NCI-H2107 treated with DMSO at 0.1 percent for 48 hours (cell line): ENCODE measurements at regions not wholly inside any gene's neighbourhood (a gene's known extent, or its start where the extent isn't known, plus 50 kb on each side); places are given as distances from the start of the nearest gene placed in this dataset.

Experiments used
- DNase-seq: peaks from one replicate; lab custom pipeline; 2025; ENCODE audit not compliant: unreplicated experiment; lab: John Stamatoyannopoulos, UW

DNA sequence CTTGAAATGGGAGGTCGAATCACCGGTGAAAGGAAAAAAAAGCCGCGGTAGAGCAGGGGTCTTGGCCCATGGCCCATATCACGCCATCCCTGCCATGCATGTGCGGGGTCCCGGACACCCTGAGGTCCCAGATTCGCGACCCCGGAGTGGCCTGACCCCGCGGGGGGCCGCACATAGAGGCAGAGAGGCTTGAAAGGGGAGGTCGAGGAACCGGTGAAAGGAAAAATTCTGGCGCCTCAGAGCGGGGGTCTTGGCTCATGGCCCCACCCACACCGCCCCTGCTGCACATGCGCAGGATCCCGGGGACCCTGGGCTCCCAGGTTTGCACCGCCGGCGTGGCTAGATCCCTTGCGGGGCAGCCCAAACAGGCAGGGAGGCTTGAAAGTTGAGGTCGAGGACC lies 319.8 kb downstream of the ALG10 start:
- DNase-seq: no peak

DNA sequence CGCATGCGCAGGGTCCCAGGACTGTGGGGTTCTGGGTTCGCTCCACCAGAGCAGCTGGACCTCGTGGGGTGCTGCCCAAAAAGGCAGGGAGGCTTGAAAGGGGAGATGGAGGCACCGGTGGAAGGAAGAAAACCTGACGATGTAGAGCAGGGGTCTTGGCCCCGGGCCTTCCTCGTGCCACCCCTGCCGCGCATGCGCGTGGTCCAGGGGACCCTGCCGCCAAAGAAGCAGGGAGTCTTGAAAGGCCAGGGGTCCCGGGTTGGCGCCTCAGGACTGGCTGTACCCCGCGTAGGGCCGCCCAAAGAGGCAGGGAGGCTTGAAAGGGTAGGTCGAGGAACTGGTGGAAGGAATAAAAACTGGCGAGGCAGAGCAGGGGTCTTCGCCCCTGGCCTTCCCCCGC lies 321.0 kb downstream of the ALG10 start:
- no peak for DNase-seq

DNA sequence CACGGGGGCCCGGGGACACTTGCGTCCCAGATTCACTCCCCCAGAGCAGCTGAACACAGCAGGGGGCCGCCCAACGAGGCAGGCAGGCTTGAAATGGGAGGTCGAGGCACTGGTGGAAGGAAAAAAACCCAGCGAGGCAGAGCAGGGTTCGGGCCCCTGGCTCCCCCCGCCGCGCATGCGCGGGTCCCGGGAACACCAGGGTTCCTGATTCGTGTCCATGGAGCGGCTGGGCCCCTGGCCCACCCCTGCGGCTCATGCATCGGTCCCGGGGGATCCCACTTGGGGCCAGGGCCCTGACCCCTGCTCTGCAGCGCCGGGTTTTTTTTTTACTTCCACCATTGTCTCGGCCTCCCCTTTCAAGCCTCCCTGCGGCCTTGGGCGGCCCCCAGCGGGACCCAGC lies 321.5 kb downstream of the ALG10 start:
- no peak for DNase-seq

DNA sequence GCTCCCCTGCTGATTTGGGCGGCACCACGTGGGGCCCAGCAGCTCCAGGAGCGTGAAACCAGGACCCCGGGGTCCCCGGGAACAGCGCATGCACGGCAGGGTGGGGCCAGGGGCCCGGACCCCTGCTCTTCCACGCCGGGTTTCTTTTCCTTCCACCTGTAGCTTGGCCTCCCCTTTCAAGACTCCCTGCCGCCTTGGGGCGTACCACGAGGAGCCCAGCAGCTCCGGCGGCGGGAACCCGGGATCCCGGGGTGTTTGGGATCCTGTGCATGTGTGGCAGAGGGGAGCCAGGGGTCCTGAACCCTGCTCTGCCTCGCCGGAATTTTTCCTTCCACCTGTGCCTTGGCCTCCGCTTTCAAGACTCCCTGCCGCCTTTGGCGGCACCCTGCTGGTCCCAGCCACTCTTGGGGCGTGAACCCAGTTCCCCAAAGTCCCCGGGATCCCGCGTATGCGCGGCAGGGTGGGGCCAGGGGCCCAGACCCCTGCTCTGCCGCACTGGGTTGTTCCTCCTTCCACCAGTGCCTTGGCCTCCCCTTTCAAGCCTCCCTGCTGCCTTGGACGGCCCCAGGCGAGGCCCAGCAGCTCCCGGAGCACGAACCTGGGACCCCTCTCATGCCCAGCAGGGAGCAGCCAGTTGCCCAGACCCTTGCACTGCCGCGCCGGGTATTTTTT lies 322.7 kb downstream of the ALG10 start:
- DNase-seq: no peak

DNA sequence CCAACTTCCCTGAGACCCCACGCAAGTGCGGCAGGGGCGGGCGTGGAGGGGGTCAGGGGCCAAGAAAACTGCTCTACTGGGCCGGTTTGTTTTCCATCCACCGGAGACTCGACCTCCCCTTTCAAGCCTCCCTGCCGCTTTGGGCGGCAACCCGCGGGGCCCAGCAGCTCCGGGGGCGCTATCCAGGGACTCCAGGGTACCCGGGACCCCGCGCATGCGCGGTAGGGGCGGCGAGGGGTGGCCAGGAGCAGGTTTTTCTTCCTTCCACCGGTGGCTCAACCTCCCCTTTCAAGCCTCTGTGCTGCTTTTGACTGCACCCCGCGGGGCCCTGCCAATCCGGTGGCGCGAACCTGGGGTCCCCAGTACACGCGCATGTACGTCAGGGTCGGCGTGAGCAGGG lies 323.5 kb downstream of the ALG10 start:
- DNase-seq: no peak

DNA sequence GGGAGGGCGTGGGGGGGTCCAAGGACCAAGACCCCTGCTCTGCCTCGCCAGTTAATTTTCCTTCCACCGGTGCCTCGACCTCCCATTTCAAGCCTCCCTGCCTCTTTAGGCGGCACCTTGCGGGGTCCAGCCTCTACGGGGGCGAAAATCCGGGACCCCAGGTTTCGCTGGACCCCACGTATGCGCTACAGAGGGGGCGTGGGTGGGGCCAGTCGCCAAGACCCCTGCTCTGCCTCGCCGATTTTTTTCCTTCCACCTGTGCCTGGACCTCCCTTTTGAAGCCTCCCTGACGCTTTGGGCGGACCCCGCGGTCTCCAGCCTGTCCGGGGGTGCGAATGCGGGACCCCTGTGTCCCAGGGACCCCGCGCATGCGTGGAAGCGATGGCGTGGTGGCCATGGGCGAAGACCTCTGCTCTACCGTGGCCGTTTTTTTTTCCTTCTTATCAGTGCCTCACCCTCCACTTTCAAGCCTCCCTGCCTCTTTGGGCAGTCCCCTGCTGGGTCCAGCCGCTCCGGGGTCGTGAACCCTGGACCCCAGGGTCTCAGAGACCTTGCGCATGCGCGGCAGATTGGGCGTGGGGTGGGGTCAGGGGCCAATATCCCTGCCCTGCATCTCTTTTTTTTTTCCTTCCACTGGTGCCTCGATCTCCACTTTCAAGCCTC lies 324.2 kb downstream of the ALG10 start:
- no peak for DNase-seq

DNA sequence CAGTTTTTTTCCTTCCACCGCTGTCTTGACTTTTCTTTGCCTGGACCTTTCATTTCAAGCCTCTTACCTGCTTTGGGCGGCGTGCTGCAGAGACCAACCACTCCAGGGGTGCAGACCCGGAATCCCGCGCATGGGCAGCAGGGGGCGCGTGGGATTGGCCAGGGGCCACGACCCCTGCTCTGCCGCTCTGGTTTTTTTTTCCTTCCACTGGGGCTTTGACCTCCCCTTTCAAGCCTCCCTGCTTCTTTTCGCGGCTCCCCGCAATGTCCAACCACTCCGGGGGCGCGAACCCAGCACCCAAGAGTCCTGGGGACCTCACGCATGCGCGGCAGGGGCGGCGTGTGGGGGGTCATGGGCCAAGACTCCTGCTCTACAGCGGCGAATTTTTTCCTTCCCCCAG lies 325.1 kb downstream of the ALG10 start:
- DNase-seq: no peak

DNA sequence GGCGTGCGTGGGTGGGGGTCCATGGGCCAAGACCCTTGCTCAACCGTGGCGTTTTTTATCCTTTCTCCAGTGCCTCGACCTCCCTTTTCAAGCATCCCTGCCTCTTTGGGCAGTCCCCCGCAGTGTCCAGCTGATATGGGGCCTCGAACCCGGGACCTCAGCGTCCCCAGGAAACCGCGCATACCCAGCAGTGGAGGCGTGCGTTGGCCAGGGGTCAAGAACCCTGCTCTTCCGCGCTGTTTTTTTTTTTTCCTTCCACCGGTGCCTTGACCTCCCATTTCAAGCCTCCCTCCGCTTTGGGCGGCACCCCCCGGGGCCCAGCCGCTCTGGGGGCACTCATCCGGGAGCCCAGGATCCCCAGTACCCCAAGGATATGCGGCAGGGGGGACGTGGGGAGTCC lies 325.8 kb downstream of the ALG10 start:
- DNase-seq: no peak

DNA sequence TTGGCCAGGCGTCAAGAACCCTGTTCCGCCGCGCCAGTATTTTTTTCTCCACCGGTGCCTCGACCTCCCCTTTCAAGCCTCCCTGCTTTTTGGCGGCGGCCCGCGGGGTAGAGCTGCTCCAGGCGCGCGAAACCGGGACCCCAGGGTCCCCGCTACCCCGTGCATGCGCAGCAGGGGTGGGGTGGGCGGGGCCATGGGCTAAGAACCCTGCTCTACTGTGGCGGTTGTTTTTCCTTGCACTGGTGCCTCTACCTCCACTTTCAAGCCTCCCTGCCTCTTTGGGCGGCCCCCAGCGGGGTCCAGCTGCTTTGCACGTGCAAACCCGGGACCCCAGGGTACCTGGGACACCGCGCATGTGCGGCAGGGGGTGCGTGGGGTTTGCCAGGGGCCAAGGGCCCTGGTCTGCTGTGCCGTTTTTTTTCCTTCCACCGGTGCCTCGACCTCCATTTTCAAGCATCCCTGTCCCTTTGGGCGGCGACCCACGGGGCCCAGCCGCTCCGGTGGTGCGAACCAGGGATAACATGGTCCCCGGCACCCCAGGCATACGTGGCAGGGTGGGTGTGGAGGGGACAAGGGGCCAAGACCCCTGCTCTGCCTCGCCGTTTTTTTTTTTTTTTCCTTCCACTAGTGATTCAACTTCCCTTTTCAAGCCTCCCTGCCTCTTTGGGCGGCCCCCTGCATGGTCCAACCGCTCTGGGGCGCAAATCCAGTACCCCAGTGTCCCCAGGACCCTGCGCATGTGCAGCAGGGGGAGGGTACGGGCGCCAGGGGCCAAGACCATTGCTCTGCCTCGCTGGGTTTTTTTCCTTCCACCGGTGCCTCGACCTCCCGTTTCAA lies 326.8 kb downstream of the ALG10 start:
- DNase-seq: no peak

DNA sequence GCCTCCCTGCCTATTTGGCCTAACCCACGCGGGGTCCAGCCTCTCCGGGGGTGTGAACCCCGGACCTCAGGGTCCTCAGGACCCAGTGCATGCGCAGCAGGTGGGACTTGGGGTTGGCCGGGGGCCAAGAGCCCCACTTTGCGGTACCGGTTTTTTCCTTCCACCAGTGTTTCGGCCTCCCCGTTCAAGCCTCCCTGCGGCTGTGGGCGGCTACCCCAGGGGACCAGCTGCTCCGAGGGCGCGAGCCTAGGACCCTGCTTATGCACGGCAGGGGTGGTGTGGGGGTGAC lies 327.3 kb downstream of the ALG10 start:
- DNase-seq: no peak

DNA sequence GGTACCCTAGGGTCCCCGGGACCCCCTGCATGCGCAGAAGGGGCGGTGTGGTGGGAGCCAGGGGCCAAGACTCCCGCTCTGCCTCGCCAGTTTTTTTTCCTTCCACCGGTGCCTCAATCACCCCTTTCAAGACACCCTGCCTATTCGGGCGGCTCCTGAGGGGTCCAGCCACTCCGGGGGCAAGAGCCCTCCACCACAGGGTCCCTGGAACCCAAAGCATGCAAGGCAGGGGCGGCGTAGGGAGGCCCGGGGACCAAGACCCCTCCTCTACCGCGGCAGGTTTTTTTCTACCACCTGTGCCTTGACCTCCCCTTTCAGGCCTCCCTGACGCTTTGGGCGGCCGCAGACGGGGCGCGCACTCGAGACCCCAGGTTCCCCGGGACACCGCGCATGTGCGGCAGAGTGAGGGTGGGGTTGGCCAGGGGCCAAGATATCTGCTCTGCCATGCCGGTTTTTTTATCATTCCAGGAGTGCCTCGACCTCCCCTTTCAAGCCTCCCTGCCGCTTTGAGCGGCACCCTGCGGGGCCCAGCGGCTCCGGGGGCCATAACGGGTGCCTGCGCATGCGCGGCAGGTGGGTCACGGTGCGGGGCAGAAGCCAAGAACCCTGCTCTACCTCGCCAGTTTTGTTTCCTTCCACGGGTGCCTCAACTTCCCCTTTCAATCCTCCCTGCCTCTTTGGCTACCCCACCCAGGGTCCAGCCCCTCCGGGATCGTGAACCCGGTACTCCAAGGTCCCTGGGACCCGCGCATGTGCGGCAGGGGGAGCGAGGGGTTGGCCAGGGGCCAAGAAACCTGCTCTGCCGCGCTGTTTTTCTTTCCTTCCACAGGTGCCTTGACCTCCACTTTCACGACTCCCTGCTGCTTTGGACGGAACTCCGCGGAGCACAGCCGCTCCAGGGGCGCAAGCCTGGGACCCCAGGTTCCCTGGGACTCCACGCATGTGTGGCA lies 328.1 kb downstream of the ALG10 start:
- no peak for DNase-seq

DNA sequence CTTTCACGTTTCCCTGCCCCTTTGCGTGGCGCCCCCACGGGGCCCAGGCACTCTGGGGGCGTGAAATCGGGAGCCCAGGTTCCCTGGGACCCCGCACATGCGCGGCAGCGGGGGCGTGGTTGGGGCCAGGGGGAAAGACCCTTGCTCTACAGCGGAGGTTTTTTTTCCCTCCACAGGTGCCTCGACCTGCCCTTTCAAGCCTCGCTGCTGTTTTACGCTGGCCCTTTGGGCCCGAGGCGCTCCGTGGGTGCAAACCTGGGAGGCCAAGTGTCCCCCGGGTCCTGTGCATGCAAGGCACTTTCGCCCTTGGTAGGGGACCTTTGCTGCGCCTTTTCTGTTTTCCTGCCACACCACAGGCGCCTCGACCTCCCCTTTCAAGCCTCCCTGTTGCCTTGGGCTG lies 329.8 kb downstream of the ALG10 start:
- DNase-seq: no peak

DNA sequence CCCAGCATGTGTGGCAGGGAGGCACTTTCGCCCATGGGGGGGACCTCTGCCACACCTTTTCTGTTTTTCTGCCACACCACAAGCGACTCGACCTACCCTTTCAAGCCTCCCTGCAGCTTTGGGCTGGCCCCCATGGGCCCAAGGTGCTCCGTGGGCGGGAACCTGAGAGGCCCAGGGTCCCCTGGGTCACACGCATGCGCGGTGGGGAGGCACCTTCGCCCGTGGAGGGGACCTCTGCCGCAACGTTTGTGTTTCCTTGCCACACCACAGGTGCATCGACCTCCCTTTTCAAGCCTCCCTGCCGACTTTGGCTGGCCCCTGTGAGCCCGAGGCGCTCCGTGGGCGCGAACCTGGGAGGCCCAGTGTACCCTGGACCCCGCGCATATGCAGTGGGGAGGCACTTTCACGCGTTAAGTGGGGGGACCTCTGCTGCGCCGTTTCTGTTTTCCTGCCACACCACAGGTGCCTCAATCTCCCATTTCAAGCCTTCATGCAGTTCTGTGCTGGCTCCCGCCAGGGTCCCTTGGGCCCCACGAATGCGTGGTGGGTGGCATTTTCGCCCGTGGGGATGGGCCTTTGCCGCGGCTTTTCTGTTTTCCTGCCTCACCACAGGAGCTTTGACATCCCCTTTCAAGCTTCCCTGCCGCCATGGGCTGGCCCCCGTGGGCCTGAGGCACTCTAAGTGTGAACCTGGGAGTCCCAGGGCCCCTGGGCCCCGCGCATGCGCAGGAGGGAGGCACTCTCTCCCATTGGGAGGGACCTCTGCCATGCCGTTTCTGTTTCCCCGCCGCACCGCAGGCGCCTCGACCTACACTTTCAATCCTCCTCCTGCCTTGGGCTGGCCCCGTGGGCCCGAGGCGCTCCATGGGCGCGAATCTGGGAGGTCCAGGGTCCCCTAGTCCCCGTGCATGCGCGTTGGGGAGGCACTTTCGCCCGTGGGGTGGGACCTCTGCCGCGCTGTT lies 332.2 kb downstream of the ALG10 start:
- no peak for DNase-seq

DNA sequence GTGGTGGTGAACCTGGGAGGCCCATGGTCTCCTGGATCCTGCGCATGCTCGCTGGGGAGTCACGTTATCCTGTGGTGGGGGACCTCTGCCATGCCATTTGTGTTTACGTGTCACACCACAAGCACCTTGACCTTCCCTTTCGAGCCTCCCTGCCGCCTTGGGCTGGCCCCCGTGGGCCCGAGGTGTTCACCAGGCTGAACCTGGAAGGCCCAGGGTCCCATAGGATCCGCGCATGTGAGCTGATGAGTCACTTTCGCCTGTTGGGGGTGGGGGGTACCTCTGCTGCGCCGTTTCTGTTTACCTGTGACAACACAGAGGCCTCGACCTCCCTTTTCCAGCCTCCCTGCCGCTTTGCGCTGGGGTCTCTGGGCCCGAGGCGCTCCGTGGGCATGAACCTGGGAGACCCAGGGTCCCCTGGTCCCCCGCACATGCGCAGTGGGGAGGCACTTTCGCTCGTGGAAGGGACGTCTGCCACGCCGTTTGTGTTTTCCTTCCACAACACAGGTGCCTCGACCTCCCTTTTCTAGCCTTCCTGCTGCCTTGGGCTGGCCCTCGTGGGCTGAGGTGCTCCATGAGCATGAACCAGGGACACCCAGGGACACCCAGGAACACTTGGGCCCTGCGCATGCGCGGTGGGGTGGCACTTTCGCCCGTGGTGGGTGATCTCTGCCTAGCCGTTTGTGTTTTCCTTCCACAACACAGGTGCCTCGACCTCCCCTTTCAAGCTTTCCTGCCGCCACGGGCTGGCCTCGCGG lies 334.1 kb downstream of the ALG10 start:
- no peak for DNase-seq

DNA sequence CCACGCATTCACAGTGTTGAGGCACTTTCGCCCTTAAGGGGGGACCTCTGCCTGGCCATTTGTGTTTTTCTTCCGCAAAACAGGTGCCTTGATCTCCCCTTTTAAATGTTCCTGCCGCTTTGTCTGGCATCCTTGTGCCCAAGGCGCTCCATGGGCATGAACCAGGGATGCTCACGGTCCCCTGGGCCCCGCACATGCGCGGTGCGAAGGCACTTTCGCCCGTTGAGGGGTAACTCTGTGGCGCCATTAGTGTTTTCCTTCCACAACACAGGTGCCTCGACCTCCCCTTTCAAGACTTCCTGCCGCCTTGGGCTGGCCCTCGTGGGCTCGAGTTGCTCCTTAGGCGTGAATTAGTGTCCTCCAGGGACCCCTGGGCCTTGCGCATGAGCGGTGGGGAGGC lies 335.5 kb downstream of the ALG10 start:
- DNase-seq: no peak

DNA sequence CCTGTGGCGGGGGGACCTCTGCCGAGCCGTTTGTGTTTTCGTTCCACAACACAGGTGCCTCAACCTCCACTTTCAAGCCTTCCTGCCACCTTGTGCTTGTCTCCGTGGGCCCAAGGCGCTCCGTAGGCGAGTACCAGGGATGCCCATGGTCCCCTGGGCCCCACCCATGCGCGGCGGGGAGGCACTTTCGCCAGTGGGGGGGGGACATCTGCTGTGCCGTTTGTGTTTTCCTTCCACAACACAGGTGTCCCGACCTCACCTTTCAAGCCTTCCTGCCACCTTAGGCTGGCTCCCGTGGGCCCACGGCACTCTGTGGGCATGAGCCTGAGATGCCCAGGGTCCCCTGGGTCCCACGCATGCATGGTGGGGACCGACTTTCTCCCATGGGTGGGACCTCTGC lies 335.9 kb downstream of the ALG10 start:
- no peak for DNase-seq

DNA sequence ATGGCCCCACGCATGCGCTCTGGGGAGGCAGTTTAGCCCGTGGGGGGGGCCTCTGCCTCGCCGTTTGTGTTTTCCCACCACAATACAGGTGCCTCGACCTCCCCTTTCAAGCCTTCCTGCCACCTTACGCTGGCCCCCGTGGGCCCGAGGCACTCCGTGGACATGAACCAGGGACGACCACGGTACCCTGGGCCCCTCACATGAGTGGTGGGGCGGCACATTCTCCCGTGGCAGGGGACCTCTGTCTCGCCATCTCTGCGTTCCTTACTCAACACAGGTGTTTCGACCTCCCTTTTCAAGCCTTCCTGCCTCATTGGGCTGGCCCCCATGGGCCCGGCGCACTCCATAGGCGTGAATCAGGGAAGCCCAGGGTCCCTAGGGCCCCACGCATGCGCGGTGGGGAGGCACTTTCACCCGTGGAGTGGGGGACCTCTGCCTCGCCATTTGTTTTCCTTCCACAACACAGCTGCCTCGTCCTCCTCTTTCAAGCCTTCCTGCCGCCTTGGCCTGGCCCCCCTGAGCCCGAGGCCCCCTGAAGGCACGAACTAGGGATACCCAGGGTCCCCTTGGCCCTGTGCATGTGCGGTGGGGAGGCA lies 339.5 kb downstream of the ALG10 start:
- no peak for DNase-seq

DNA sequence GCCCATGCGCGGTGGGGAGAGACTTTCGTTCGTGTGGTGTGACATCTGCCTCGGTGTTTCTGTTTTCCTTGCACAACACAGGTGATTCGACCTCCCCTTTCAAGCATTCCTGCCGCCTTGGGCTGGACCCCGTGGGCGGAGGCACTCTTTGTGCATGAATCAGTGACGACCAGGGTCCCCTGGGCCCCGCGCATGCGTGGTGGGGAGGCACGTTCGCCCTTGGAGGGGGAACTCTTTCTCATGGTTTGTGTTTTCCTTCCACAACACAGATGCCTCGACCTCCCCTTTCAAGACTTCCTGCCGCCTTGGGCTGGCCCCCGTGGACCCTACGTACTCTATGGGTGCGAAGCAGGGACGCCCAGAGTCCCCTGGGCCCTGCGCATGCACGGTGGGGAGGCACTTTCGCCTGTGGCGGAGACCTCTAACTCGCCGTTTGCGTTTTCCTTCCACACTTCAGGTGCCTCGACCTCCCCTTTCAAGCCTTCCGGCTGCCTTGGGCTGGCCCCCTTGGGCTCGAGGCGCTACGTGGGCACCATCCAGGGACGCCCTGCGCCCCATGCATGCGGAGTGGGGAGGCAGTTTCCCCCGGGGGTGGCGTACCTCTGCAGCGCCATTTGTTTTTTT lies 340.9 kb downstream of the ALG10 start:
- no peak for DNase-seq

DNA sequence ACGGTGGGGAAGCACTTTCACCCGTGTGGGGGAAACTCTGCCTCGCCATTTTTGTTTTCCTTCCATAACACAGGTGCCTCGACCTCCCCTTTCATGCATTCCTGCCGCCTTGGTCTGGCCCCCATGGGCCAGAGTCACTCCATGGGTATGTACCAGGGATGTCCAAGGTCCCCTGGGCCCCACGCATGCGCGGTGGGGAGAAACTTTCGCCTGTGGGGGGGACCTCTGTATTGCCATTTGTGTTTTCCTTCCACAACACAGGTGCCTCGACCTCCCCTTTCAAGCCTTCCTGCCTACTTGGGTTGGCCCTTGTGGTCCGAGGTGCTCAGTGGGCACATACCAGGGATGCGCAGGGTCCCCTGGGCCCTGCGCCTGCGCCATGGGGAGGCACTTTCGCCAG lies 345.8 kb downstream of the ALG10 start:
- DNase-seq: no peak
